ENCODE measurements at regions not wholly inside any gene's neighbourhood (a gene's known extent, or its start where the extent isn't known, plus 50 kb on each side); places are given as distances from the start of the nearest gene placed in this dataset.

- Histone ChIP-seq H3K4me1 (ENCODE audit: low read depth) (no peaks in the 10 kb centered on the region), H3K4me3 (no peak overlapping the region), H3K9me3 (no peaks in the 10 kb centered on the region), H3K36me3 (ENCODE audit: low read depth) (no peaks in the 10 kb centered on the region)
- ATAC-seq (no peak), DNase-seq (no peak)
- intact Hi-C loops (cut with DNase I, micrococcal nuclease) = no loop called here
- TF ChIP-seq, protein P1, sequence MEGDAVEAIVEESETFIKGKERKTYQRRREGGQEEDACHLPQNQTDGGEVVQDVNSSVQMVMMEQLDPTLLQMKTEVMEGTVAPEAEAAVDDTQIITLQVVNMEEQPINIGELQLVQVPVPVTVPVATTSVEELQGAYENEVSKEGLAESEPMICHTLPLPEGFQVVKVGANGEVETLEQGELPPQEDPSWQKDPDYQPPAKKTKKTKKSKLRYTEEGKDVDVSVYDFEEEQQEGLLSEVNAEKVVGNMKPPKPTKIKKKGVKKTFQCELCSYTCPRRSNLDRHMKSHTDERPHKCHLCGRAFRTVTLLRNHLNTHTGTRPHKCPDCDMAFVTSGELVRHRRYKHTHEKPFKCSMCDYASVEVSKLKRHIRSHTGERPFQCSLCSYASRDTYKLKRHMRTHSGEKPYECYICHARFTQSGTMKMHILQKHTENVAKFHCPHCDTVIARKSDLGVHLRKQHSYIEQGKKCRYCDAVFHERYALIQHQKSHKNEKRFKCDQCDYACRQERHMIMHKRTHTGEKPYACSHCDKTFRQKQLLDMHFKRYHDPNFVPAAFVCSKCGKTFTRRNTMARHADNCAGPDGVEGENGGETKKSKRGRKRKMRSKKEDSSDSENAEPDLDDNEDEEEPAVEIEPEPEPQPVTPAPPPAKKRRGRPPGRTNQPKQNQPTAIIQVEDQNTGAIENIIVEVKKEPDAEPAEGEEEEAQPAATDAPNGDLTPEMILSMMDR (IDR thresholded peaks at IDR 0.05) = no peak
Measured at GRCh38 chr4:159983082-159983481, 880.2 kb downstream of the RAPGEF2 start.

DNA sequence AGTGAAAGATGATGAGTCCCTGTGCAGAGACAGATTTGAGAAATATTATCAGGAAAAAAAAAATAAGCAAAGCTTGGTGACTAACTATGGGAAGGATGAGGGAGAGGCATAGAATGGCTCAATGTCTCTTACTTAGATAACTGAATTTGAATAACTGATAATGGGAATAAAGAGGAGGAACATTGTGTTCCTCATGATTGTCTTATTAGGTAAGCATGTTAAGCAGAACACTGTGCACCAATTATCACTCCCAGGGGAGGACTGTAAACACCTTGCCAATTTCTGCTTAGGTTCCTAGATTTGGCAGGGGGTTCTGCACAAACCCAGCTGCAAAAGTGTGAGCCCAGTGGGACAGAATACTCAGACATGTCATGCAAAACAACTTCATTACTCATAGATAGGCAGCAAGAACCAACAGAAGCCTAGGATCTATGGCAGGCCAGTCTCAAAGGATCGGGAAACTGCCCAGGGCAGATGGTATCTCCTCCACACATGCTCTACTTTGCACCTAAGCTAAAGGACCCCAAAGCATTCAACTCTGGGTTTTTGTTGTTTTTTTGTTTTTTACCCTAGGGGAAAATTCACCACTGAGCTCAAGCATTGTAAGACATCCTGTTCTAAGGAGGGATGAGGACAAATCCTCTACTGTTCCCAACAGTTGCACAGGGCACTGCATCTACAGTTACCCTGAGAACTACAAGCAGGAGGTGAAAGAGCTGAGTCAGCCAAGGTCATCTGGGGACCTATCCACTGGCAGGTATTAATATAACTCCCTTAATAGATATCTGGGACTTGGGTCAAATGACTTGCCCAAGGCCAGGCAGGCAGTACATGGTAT, 907.0 kb downstream of the RAPGEF2 start:
- ATAC-seq = no peak
- no peak for DNase-seq
- H3K4me1 ChIP-seq (ENCODE audit: low read depth) = no peaks in the 10 kb centered on the region
- intact Hi-C loops (cut with DNase I, micrococcal nuclease) = no loop called here
- no peaks in the 10 kb centered on the region for H3K36me3 ChIP-seq (ENCODE audit: low read depth)
- TF ChIP-seq, protein P1 (IDR thresholded peaks at IDR 0.05) = no peak
- no peaks in the 10 kb centered on the region for H3K9me3 ChIP-seq
- no peak overlapping the region for H3K4me3 ChIP-seq

- TF ChIP-seq, protein P1 (IDR thresholded peaks at IDR 0.05) = no peak
- Histone ChIP-seq H3K4me3 (no peak overlapping the region), H3K4me1 (ENCODE audit: low read depth) (no peaks in the 10 kb centered on the region), H3K9me3 (no peaks in the 10 kb centered on the region), H3K36me3 (ENCODE audit: low read depth) (no peaks in the 10 kb centered on the region)
- ATAC-seq (no peak), DNase-seq (no peak)
- intact Hi-C loops (cut with DNase I, micrococcal nuclease) = no loop called here
Measured at GRCh38 chr4:160019936-160020335, 917.1 kb downstream of the RAPGEF2 start.

GRCh38 chr4:160020804-160021203, 917.9 kb downstream of the RAPGEF2 start:
- TF ChIP-seq, protein P1 (IDR thresholded peaks at IDR 0.05) = no peak
- Histone ChIP-seq H3K36me3 (ENCODE audit: low read depth) (no peaks in the 10 kb centered on the region), H3K4me3 (no peak overlapping the region), H3K4me1 (ENCODE audit: low read depth) (no peaks in the 10 kb centered on the region), H3K9me3 (no peaks in the 10 kb centered on the region)
- intact Hi-C loops (cut with DNase I, micrococcal nuclease) = no loop called here
- no peak for DNase-seq
- ATAC-seq = no peak

- Histone ChIP-seq H3K36me3 (ENCODE audit: low read depth) (no peaks in the 10 kb centered on the region), H3K4me3 (no peak overlapping the region), H3K4me1 (ENCODE audit: low read depth) (no peaks in the 10 kb centered on the region), H3K9me3 (no peaks in the 10 kb centered on the region)
- DNase-seq (no peak), ATAC-seq (no peak)
- TF ChIP-seq, protein P1 (IDR thresholded peaks at IDR 0.05) = no peak
- intact Hi-C loops (cut with DNase I, micrococcal nuclease) = no loop called here
Measured at GRCh38 chr4:160021870-160022269, 919.0 kb downstream of the RAPGEF2 start.

Data from mucosa of descending colon (tissue), 3 donors.